ENCODE measurements at regions not wholly inside any gene's neighbourhood (a gene's known extent, or its start where the extent isn't known, plus 50 kb on each side); places are given as distances from the start of the nearest gene placed in this dataset.

- Histone ChIP-seq H3K4me1 (replicated peaks) (peaks cover 67% of the 10 kb centered on the region), H3K36me3 (no peaks in the 10 kb centered on the region), H3K4me3 (peak overlapping the region; percentile 16), H3K9me3 (replicated peaks) (no peaks in the 10 kb centered on the region), H3K27ac (peak overlapping the region; percentile 82), H3K27me3 (replicated peaks) (no peaks in the 10 kb centered on the region)
- no peak for DNase-seq (ENCODE audit: low read depth in 1 of 2, low spot score in 2 of 2)
These were observed 478.8 kb upstream of the TNC start for GRCh38 chr9:115596746-115597080.

GRCh38 chr9:115597330-115597895 lies 479.5 kb upstream of the TNC start:
- H3K4me3 ChIP-seq, result no peak overlapping the region
- H3K27ac ChIP-seq, result peak overlapping the region; percentile 82
- H3K9me3 ChIP-seq (replicated peaks), result no peaks in the 10 kb centered on the region
- peaks cover 60% of the 10 kb centered on the region for H3K4me1 ChIP-seq (replicated peaks)
- no peaks in the 10 kb centered on the region for H3K27me3 ChIP-seq (replicated peaks)
- DNase-seq (ENCODE audit: low read depth in 1 of 2, low spot score in 2 of 2), result no peak
- H3K36me3 ChIP-seq, result no peaks in the 10 kb centered on the region

- Histone ChIP-seq H3K4me3 (no peak overlapping the region), H3K36me3 (no peaks in the 10 kb centered on the region), H3K27me3 (replicated peaks) (no peaks in the 10 kb centered on the region), H3K9me3 (replicated peaks) (no peaks in the 10 kb centered on the region), H3K27ac (0 out of 2 replicates have a peak overlapping the region, but pooled peaks have one; percentile 4), H3K4me1 (replicated peaks) (peaks cover 50% of the 10 kb centered on the region)
- peak in 1 of 2 experiments; percentile 12 for DNase-seq (ENCODE audit: low read depth in 1 of 2, low spot score in 2 of 2)
These were observed 480.8 kb upstream of the TNC start for GRCh38 chr9:115598751-115599150.

GRCh38 chr9:115599898-115600297 lies 481.9 kb upstream of the TNC start:
- Histone ChIP-seq H3K9me3 (replicated peaks) (no peaks in the 10 kb centered on the region), H3K27ac (no peak overlapping the region), H3K4me3 (no peak overlapping the region), H3K4me1 (replicated peaks) (peaks cover 46% of the 10 kb centered on the region), H3K36me3 (no peaks in the 10 kb centered on the region), H3K27me3 (replicated peaks) (no peaks in the 10 kb centered on the region)
- no peak for DNase-seq (ENCODE audit: low read depth in 1 of 2, low spot score in 2 of 2)

- Histone ChIP-seq H3K9me3 (replicated peaks) (no peaks in the 10 kb centered on the region), H3K4me1 (replicated peaks) (peaks cover 42% of the 10 kb centered on the region), H3K27me3 (replicated peaks) (no peaks in the 10 kb centered on the region), H3K4me3 (no peak overlapping the region), H3K36me3 (no peaks in the 10 kb centered on the region), H3K27ac (no peak overlapping the region)
- no peak for DNase-seq (ENCODE audit: low read depth in 1 of 2, low spot score in 2 of 2)
These were observed 483.5 kb upstream of the TNC start for GRCh38 chr9:115601434-115601833.

GRCh38 chr9:115604831-115605483 lies 487.0 kb upstream of the TNC start:
- Histone ChIP-seq H3K4me3 (no peak overlapping the region), H3K27me3 (replicated peaks) (no peaks in the 10 kb centered on the region), H3K9me3 (replicated peaks) (no peaks in the 10 kb centered on the region), H3K27ac (0 out of 2 replicates have a peak overlapping the region, but pooled peaks have one; percentile 19), H3K36me3 (no peaks in the 10 kb centered on the region), H3K4me1 (replicated peaks) (peaks cover 14% of the 10 kb centered on the region)
- peak; percentile 40 to 50 for DNase-seq (ENCODE audit: low read depth in 1 of 2, low spot score in 2 of 2)

- no peaks in the 10 kb centered on the region for H3K9me3 ChIP-seq (replicated peaks)
- no peak overlapping the region for H3K4me3 ChIP-seq
- H3K27me3 ChIP-seq (replicated peaks), result no peaks in the 10 kb centered on the region
- peaks cover 23% of the 10 kb centered on the region for H3K4me1 ChIP-seq (replicated peaks)
- H3K27ac ChIP-seq, result no peak overlapping the region
- no peak for DNase-seq (ENCODE audit: low read depth in 1 of 2, low spot score in 2 of 2)
- no peaks in the 10 kb centered on the region for H3K36me3 ChIP-seq
These were observed 488.9 kb upstream of the TNC start for GRCh38 chr9:115606838-115607237.

GRCh38 chr9:115614326-115614999 lies 496.5 kb upstream of the TNC start:
- H3K4me1 ChIP-seq (replicated peaks), result peaks cover 38% of the 10 kb centered on the region
- no peaks in the 10 kb centered on the region for H3K9me3 ChIP-seq (replicated peaks)
- no peaks in the 10 kb centered on the region for H3K27me3 ChIP-seq (replicated peaks)
- no peak overlapping the region for H3K4me3 ChIP-seq
- no peak for DNase-seq (ENCODE audit: low read depth in 1 of 2, low spot score in 2 of 2)
- H3K36me3 ChIP-seq, result no peaks in the 10 kb centered on the region
- peak overlapping the region; percentile 90 for H3K27ac ChIP-seq

GRCh38 chr9:115615000-115615401 lies 497.0 kb upstream of the TNC start:
- Histone ChIP-seq H3K4me3 (no peak overlapping the region), H3K27ac (peak overlapping the region; percentile 90), H3K4me1 (replicated peaks) (peaks cover 38% of the 10 kb centered on the region), H3K9me3 (replicated peaks) (no peaks in the 10 kb centered on the region), H3K27me3 (replicated peaks) (no peaks in the 10 kb centered on the region), H3K36me3 (no peaks in the 10 kb centered on the region)
- no peak for DNase-seq (ENCODE audit: low read depth in 1 of 2, low spot score in 2 of 2)

- H3K4me1 ChIP-seq (replicated peaks), result peaks cover 37% of the 10 kb centered on the region
- no peaks in the 10 kb centered on the region for H3K36me3 ChIP-seq
- no peaks in the 10 kb centered on the region for H3K27me3 ChIP-seq (replicated peaks)
- peak; percentile 63 to 89 for DNase-seq (ENCODE audit: low read depth in 1 of 2, low spot score in 2 of 2)
- H3K27ac ChIP-seq, result peak overlapping the region; percentile 90
- no peak overlapping the region for H3K4me3 ChIP-seq
- H3K9me3 ChIP-seq (replicated peaks), result no peaks in the 10 kb centered on the region
These were observed 498.1 kb upstream of the TNC start for GRCh38 chr9:115615821-115616665.

- no peaks in the 10 kb centered on the region for H3K36me3 ChIP-seq
- H3K27me3 ChIP-seq (replicated peaks), result no peaks in the 10 kb centered on the region
- H3K9me3 ChIP-seq (replicated peaks), result no peaks in the 10 kb centered on the region
- DNase-seq (ENCODE audit: low read depth in 1 of 2, low spot score in 2 of 2), result no peak
- peak overlapping the region; percentile 90 for H3K27ac ChIP-seq
- peaks cover 30% of the 10 kb centered on the region for H3K4me1 ChIP-seq (replicated peaks)
- H3K4me3 ChIP-seq, result no peak overlapping the region
These were observed 498.8 kb upstream of the TNC start for GRCh38 chr9:115616666-115617239.

GRCh38 chr9:115625251-115625650 lies 507.3 kb upstream of the TNC start:
- Histone ChIP-seq H3K9me3 (replicated peaks) (no peaks in the 10 kb centered on the region; the same call in 1 of the 2 replicates), H3K27me3 (replicated peaks) (no peaks in the 10 kb centered on the region), H3K4me1 (replicated peaks) (peaks cover 9% of the 10 kb centered on the region; the same call in 1 of the 2 replicates), H3K36me3 (no peaks in the 10 kb centered on the region), H3K4me3 (no peak overlapping the region), H3K27ac (no peak overlapping the region)
- DNase-seq (ENCODE audit: low read depth in 1 of 2, low spot score in 2 of 2), result no peak

GRCh38 chr9:115625954-115626353 lies 508.0 kb upstream of the TNC start:
- Histone ChIP-seq H3K9me3 (replicated peaks) (no peaks in the 10 kb centered on the region; the same call in 1 of the 2 replicates), H3K4me3 (no peak overlapping the region), H3K27ac (no peak overlapping the region), H3K27me3 (replicated peaks) (no peaks in the 10 kb centered on the region), H3K36me3 (no peaks in the 10 kb centered on the region), H3K4me1 (replicated peaks) (peaks cover 10% of the 10 kb centered on the region; the same call in 1 of the 2 replicates)
- no peak for DNase-seq (ENCODE audit: low read depth in 1 of 2, low spot score in 2 of 2)

Data from SJSA1 (cell line).